Activated CD8-positive, alpha-beta memory T cell treated with anti-CD3 and anti-CD28 coated beads, Interleukin-2, amount 50 U/mL, for 1 hour (primary cell): ENCODE measurements at regions not wholly inside any gene's neighbourhood (a gene's known extent, or its start where the extent isn't known, plus 50 kb on each side); places are given as distances from the start of the nearest gene placed in this dataset.
A peak's percentile ranks its signal among the peaks of the same experiment; 100 is the strongest.

Experiments used
- DNase-seq: peaks from one replicate; pipeline ENCODE4 v3.0.0-alpha.2; 2020; ENCODE audit errors: extremely low read depth

DNA sequence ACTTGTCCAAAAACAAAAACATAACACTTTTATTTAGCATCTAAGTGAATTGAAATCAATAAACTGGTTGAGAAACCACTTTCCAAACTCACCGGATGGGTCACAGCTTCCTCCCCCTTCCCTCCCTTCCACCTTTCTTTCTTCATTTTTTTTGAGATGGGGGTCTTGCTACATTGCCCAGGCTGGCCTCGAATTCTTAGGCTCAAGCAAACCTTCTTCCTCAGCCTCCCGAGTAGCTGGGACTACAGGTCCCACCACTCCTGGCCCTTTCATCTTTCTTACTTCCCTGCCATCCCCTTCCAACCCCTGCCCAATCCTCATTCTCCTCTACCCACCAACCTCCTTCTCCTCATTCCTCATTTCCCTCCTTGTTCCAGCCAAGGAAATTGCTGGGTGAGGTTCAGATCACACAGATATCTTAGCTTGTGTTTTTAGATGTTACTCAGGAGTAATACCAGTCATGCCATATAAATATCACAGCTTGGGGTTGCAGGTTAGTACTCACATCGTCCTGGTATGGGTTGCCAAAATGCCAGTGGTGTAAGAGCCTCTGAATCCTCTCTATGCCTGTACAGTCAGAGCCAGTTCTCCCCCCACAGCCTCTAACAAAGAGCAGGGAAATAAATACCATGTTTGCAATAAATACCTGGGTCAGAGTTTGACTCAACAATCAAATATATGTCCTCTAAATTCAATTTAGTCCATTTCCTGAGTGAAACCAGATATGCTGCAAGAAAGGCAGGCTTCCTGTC lies 132.7 kb upstream of the NDUFV2 start:
- DNase-seq = no peak

DNA sequence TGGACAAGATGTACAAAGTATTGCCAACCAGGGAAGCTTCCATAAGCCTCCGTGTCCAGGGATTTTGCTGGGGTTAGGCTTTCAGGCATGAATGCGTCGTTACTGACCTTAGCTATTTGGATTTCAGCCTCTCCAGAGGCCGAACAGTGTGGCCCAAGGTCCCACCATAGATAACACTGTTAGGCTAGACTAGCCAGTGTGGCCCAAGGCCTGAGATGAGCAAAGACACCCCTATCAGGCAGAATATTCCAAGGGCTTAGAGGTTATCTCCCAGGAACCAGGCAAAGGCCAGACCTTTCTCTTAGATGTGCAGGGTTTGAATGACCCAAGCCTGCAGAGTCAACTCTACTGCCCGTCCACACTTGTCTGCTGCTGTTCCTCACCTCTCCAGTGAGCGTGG lies 131.7 kb upstream of the NDUFV2 start:
- DNase-seq = no peak

DNA sequence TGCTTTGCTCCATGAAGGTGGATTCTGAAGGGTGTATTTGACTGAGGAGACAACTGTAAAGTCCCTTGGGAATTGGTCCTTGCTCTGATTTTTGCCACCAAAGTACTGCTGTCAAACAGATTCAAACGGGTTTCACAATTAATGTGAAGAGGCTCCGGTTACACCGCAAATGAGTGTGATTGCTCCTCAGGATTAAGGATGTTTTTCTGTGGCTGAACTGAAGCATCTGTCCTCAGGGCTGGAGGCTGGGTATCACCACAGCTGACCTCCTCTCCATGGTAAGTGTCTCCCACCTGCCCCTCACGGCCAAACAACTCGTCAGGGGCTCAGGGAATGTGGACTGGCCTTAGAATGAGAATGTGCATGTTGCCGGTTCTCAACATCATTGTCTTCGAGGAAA lies 130.4 kb upstream of the NDUFV2 start:
- DNase-seq = no peak

DNA sequence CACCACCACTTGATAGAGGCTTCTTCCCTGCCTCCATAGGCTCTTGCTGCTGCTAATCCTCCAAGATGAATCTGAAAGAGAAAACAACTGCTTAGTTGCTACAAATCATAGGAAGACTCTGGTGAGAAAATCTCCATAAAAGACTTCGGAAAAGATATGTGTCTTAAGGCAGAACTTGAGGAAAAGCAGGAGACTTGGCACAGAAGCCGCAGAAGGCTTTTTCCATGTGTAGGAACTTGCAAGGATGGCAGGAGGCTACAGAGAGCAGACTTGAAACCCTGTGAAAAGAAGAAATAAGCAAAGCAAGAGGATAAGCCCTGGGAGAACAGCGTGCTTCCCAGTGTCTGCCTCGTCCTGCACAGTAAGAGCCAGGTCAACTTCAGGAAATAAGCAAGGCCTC lies 128.2 kb upstream of the NDUFV2 start:
- no peak for DNase-seq

DNA sequence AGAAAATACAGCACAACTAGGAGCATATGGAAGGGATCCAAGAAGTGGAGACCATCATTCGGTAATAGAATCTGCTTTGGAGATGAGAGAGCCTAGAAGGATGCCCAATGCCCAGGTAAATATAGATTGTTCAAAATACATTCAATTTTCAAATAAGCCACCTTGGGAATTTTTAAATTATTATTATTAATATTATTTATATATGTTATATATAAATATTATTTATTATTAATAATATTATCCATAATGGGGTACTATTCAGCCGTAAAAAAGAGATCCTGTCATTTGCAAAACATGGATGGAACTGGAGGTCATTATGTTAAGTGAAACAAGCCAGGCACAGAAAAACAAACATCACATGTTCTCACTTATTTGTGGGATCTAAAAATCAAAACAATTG lies 127.8 kb upstream of the NDUFV2 start:
- DNase-seq = no peak

DNA sequence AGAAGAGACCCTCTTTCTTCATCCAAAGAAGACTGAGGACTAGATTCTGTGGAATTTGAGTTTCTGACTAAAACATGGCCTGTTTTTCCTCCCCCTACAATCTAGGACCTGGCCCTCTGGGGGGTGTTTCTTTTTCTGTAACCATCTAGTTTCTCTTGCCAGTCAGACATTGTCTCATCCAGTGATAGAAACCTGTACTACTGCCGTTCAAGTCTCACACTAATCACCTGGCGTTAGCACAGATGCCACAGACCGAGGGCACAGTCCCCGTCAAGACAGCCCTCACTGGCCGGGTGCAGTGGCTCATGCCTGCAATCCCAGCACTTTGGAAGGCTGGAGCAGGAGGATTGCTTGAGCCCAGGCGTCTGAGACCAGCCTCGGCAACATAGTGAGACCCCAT lies 126.9 kb upstream of the NDUFV2 start:
- no peak for DNase-seq

DNA sequence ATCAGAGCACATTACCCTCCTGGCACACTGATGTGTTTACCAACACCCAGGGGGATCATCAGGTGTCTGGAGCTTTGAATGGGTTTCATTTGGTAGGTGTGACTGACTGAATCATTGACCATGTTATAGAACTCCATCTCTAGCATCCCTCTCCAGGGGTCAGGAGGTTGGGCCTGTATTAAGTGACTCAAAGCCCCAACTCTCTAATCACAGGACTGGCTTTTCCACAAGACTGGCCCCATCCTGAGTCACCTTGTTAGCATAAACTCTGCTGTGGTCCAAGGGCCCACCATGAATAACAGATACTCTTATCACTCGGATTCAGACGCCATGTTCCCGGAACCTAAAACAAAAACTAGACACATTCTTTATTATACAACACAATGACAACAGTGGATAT lies 125.9 kb upstream of the NDUFV2 start:
- no peak for DNase-seq

DNA sequence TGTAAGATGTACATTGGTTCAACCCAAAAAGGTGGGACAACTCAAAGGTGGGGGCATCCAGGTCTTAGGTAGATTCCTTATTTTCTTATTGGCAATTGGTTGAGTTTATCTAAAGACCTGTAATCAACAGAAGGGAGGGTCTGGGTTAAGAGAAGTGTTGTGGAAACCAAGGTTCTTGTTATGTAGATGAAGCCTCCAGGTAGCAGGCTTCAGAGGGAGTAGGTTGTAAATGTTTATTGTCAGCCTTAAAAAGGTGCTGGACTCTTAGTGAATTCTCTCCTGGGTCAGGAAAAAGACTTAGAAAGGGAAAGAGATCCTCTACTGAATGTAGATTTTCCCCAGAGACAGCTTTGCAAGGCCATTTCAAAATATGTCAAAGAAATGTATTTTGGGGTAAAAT lies 125.3 kb upstream of the NDUFV2 start:
- no peak for DNase-seq

DNA sequence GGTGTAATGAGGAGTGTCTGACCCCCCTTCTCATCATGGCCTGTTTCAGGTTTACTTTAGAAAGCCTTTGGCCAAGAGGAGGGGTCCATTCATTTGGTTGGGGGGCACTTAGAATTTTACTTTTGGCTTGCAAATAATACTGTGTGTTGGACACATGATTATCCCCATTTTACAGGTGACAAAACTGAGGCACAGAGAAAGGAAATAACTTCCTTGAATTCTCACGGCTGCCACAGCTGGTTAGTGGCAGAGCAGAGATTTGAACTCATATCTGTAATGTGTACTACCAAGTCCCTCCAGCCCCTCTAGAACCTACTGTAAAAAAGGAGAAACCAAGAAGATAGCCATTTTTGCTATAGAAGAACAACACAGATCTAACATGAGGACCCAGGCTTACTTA lies 124.8 kb upstream of the NDUFV2 start:
- DNase-seq = no peak

DNA sequence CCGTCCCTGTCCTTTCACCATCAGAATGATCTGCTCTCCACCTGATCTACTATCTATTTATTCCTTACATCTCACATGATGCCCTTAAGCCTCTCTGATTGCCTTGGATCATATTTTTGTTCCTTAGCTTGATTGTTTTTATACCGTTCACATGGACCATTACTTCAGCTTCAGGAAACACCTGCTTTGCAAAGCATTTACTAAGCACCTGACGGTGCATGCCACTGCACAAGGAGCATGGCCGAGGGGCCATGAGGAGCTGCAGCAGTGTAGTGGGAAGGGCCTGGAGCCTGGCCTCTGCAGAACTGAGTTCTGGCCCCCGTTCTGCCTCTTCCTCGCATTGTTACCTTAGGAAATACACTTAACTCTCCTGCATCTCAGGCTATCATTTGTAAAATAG lies 124.1 kb upstream of the NDUFV2 start:
- no peak for DNase-seq

DNA sequence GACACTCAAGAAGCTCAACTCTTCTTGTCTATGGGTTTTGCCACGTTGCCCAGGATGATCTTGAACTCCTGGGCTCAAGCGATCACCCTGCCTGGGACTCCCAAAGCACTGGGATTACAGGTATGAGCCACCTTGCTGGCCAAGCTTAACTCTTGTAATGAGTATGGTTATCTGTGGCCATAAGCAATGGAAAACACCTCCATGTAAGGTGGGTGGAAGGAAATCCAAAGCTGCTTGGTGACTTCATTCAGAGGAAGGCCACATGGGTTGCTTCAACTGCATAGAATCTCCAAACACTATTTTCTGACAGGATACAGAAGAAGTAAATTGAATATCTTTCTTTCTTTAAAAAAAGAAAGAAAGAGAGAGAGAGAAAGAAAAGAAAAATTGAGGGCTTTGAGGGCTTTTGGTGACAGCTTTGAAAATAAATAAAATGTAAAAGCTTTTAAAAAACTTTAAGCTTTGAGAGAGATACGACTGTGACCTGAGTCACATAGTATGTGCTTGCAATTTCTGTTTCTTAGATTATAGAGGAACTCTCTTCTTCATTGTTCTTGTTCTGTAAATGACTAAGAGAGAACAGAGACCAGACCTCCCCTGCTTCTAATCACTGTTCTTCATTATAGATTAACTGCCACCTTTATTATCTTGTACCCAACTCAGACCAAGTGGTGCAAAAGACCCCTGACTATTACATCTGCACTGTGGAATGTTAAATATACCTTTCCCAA lies 123.1 kb upstream of the NDUFV2 start:
- no peak for DNase-seq

DNA sequence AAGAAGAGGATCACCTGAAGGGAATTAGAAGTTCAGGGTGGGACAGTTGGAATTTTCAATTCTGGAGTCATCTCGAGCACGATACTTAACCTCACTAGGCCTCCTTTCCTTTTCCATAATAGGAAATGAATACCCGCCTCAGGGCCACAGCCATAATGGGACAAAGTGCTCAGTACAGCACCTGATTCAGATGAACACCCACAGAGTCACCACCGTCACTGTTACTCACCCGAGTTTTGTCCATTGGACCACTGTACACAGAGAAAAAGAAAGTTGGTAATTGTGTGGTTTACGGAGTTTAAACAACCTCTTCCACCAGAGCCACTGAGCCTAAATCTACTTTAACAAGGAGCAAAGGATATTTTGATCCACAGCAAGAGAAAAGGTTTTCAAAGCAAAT lies 122.0 kb upstream of the NDUFV2 start:
- DNase-seq = no peak

DNA sequence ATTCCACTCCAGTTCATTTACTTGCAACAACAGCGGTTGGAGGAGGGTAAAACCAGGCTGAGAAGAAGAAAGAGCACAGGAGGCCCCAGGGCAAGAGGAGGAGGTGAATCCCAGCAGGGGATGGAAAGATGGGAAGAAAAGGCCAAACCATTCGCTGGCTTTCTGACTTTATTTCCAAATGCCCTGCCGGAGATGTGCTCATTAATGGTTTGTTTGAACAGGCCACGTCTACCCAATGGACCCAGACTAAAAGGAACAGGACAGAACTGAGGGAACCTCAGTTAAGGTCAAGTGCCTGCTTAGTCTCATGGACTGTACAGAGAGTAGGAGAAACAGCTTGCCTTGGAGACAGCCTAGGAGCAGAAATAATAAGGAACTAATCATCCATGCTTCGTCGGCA lies 121.6 kb upstream of the NDUFV2 start:
- DNase-seq = no peak

DNA sequence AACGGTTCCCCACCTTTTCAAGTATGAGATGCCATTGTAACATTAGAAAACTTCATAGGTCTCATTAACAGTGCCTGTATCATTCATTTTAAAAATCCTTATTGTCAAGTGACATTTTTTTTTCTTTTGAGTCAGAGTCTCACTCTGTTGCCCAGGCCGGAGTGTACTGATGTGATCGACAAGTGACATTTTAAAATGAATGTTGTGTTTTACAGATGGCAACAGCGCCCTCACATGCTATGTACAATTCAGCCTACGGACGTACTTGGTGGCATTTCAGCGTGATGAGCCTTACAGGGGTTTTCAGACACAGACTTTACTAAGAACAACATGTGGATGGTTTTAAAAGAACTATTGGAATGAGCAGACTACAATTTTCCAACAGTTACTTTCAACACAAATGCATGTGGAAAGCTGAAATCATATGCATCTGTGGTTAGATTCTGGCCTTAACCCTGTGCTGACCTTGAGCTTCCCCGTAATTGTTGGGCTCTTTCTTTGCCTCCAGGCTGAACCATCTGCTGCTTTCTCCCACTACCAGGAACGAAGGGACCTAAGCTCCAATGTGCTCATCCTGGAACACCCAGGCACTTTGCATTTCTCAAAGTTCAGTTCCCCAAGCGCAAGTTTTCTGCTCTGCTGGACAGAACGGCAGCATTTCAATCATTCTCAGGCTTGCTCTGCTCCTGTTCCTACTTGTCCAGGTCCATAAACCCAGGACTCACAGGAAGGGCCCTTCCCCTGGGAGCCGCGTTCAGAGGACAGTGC lies 119.9 kb upstream of the NDUFV2 start:
- DNase-seq = no peak

DNA sequence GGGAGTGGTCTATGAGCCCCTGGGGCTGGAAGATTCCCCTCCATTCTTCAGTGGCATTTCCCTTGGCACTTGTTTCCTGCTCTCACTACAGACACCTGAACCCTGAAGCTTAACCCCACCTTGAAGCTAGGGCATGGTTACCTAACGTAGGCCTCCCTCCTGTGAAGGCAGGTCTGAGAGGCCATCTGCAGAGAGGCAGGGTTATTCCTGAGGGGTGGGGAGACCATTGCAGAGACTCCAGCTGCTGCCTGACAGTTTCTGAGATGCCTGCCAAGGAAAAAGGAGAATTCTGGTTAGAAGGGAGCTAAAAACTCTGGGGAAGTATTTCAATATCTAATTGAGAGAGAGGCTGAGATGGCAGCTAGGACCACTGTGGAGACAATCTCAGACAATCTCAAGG lies 119.3 kb upstream of the NDUFV2 start:
- DNase-seq = no peak

DNA sequence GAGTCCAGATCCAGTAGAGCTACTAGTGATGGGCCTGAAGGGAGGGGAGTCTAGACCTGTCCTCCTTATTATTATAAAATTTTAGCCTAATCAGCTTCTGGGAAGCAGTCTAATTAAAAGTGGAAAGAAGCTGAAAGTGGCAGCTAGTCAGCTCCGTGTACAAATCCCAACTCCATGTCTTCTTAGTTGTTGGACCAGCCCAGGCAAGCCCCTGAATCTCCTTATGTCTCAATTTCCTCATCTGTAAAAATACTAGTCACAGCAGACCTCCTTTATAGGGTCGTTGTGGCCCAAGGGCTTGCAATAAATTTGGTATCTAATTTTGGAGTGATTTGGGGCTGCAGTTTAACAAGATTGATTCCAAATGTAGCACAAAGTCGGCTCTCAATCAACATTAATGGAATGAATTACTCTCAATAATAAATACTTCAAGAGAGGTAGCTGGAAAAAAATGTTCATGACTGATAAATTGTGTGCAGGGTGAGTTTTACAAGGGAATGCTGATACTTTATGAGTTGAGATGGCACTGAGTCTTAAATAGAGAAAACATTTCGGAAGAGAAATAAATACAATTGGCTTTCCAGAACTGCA lies 118.3 kb upstream of the NDUFV2 start:
- DNase-seq = no peak

DNA sequence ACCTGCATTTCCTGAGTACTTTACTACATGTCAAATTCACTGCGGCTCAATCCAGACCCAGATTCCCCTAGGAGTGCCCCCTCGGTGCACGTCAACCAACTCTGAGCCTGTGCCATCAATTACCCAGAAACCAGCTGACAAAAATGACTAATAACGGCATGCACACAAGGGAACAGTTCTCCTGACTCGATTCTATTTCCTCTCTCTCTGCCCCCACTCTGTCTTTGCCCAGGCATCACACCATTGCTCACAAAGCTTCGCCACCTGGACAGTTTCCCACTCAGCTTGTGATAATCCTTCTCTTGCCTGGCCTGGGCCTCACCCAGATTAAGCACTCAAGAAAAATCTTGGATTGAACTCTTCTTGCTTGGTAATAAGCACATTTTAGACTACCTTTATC lies 115.3 kb upstream of the NDUFV2 start:
- DNase-seq = no peak

DNA sequence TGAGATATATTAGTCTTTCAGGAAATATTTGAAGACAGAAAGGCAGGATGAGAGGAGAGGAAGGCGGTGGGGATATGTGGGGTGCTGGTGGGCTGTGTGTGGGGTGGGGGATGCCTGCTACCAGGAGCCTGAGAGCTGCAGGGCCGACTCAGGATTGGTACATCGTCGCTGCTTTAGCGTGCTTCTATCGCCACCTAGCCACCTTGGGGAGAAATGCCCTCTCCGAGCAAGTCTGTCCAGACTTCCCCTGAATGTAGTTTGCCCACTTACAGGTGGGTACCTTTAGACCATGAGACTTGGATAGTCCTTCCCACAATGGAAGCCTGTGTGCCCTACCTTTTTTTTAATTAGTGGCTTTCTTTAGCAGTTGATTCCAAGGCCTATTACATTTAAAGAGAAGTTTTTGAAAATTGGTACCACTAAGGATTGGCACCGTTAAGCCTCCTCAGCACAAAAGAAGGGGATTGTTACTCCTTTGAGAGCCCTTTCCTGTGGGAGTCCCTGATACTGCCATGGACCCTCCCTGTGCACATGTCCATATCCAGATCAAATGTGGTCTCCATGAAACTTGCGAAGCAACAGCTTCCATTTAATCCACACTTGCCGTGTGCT lies 114.1 kb upstream of the NDUFV2 start:
- peak; percentile 19 for DNase-seq

DNA sequence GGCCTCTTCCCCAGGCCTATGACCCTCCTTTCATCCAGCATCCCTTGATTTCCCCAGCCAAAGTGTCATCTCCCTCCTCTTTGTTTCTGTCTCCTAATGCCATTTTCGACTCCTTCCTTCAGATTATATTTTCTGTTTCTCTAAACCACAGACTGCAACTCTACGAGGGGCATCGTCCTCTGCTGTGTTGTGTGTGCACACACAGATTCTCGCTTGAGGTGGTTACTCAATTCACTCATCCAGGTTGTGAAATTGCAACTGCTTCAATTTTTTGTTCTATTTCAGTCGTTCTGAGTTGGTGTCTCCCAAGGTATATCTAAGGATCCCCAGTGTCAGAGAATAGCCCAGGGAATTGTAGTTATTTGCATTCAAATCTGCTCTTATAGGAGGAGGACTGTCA lies 113.5 kb upstream of the NDUFV2 start:
- DNase-seq = no peak

DNA sequence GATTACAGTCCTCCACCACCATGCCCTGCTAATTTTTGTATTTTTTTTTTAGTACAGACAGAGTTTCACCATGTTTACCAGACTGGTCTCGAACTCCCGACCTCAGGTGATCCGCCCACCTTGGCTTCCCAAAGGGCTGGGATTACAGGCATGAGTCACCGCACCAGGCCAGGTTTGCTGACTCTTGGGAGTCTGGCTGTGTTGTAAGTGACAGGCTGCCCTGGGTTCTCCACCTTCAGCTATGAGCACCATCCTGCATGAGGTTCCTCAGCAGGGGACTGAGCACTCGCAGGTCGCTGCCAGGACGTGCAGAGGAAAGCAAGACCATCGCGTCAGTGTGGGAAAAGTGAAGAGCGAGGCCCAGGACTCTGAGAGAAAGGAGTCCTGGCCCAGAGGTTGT lies 112.6 kb upstream of the NDUFV2 start:
- DNase-seq = no peak

DNA sequence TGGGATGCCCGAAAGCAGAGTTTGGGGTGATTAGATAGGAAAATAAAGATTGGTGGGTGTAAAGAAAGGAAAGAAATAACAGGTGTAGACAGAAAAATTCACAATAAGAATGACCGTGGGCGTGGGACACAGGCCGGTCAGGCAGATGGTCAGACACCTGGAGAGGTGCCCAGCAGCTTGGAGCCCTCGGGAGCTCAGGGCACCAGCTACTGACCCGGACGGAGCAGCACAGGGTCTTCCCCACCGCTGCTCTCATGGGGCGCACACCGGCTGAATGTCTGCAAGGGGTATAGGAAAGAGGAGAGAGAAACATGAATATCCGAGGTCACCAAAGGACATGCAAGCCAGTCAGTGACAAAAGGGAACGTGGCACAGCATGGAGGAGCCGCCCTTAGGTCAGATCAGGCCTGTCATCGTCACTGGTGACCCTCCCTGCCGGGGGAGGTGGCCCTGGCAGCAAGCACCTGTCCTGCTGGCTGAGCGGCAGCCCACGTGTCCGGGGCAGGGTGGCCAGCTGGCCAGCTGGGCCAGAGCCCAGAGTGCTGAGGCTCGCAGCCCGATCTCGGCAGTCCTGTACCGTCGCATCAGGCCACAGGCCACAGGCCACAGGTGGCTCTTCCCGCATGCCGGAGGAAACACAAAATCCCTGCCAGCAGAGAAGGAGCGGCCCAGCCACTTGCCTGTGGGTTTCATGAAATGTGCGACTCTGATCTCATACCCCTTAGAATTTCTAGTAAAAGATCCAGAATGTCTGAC lies 112.0 kb upstream of the NDUFV2 start:
- no peak for DNase-seq
